SU-DHL-6 (cell line): ENCODE measurements at regions not wholly inside any gene's neighbourhood (a gene's known extent, or its start where the extent isn't known, plus 50 kb on each side); places are given as distances from the start of the nearest gene placed in this dataset.

Experiments used
- H2AFZ ChIP-seq: fragments of 200-600 bp; sonication (generic); 2 replicates; pipeline ENCODE4 v1.6.1; 2014; ENCODE audit warnings: low read depth, mild to moderate bottlenecking, moderate library complexity, mixed read lengths, antibody characterized with exemption, low read length; ENCODE audit not compliant: severe bottlenecking
- H3F3A ChIP-seq: fragments of 200-600 bp; shearing (Covaris generic); 2 replicates; pipeline ENCODE4 v1.6.0; 2016; ENCODE audit warnings: antibody characterized with exemption, mild to moderate bottlenecking; ENCODE audit not compliant: insufficient read depth
- H3K27ac ChIP-seq: fragments of 200-600 bp; sonication (generic); 2 replicates; pipeline ENCODE4 v1.5.1; 2016; ENCODE audit warnings: low read depth, mild to moderate bottlenecking, low read length, moderate library complexity, mixed read lengths
- H3K27me3 ChIP-seq: fragments of 200-600 bp; sonication (generic), shearing (Covaris generic); 2 replicates; pipeline ENCODE4 v1.6.0; 2014; ENCODE audit warnings: mild to moderate bottlenecking, low read length
- H3K36me3 ChIP-seq: fragments of 200-600 bp; sonication (generic); 2 replicates; pipeline ENCODE4 v1.6.1; 2014; ENCODE audit warnings: mild to moderate bottlenecking, low read length, mixed read lengths
- H3K4me2 ChIP-seq: fragments of 300-600, 200-600 bp; shearing (Covaris generic), sonication (generic); 2 replicates; pipeline ENCODE4 v1.6.0; 2014; ENCODE audit warnings: low read length, low read depth, mild to moderate bottlenecking; ENCODE audit not compliant: poor library complexity, severe bottlenecking
- H3K4me3 ChIP-seq: fragments of 200-600 bp; sonication (generic); 2 replicates; pipeline ENCODE4 v1.5.1; 2014; ENCODE audit warnings: antibody characterized with exemption, low read length, mild to moderate bottlenecking, mixed read lengths; ENCODE audit not compliant: insufficient read depth, poor library complexity, severe bottlenecking
- H3K79me2 ChIP-seq: fragments of 200-600 bp; sonication (generic); 2 replicates; pipeline ENCODE4 v1.6.1; 2014; ENCODE audit warnings: mild to moderate bottlenecking, low read length, moderate library complexity; ENCODE audit not compliant: insufficient read depth
- H3K9ac ChIP-seq: fragments of 200-600 bp; sonication (generic); 2 replicates; pipeline ENCODE4 v1.7.0; 2014; ENCODE audit warnings: mild to moderate bottlenecking, low read length
- H3K9me2 ChIP-seq: fragments of 200-600 bp; sonication (generic); replicated peaks from 2 replicates; pipeline ENCODE4 v1.6.1; 2014; ENCODE audit warnings: low read length; ENCODE audit not compliant: insufficient read depth
- H3K9me3 ChIP-seq: fragments of 200-600 bp; sonication (generic); 2 replicates; pipeline ENCODE4 v1.6.1; 2014; ENCODE audit warnings: low read length, mixed read lengths; ENCODE audit not compliant: insufficient read depth
- H4K20me1 ChIP-seq: fragments of 200-600 bp; sonication (generic); 2 replicates; pipeline ENCODE4 v1.6.1; 2014; ENCODE audit warnings: low read depth, mild to moderate bottlenecking, antibody characterized with exemption, low read length, moderate library complexity, mixed read lengths
- CTCF ChIP-seq: fragments of 200-600 bp; sonication (generic); IDR thresholded peaks from one replicate; pipeline ENCODE4 v1.5.1; 2017; ENCODE audit warnings: antibody characterized with exemption, mild to moderate bottlenecking, low read length, moderate library complexity; ENCODE audit not compliant: insufficient read depth, poor library complexity, severe bottlenecking
- EZH2phosphoT487 ChIP-seq: fragments of 200-600 bp; sonication (generic), shearing (Covaris generic); conservative IDR thresholded peaks from 2 replicates; pipeline ENCODE4 v1.6.1; 2018; ENCODE audit warnings: mild to moderate bottlenecking, antibody characterized with exemption, low read length, moderate library complexity, mixed read lengths

DNA sequence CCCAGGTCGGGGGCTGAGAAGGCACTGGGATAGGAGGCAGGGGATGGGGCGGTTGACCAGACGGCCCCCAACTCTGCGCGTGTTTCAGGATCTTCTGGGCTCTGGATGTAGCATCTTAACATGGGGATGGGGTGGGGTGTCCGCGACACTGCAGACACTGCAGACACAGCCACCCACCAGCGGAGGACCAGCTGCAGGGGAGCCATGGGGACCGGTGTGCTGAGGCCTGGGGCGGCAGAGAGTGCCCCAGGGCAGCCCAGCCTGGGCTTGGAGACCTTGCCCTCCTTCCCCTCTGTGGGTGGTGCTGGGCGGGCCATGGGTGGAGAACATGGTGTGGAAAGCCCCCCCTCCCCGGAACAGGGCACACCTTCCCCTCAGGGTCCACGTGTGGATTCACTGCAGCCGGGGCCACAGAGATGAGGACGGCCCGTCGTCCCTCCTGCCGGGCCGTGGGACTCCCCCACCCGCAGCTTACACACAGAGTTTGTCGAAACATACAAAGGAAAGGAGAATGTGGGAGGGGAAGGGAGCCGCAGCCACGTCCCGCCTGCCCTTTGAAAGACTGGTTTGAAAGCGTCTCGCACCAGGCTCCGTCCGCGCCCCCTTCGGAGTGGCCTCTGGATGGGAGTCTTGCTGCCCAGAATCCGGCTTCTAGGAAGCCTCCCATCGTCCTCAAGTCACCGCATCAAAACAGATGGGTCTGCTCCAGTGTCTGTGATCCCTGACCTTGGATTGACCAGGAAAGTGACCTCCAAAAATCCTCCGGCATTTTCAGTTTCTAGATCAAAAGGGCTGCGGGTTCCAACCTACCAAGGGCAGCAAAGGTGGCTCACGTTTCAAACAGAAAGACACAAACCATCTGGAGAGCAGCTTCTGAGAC is 91.5 kb upstream of the TCERG1L start:
- Histone ChIP-seq H3K27ac (no peak overlapping the region), H2AFZ (no peak overlapping the region), H3K9me3 (no peaks in the 10 kb centered on the region), H3K4me3 (no peak overlapping the region), H3K79me2 (no peaks in the 10 kb centered on the region), H3K4me2 (no peak overlapping the region), H3F3A (no peaks in the 10 kb centered on the region), H3K9ac (no peak overlapping the region), H4K20me1 (no peaks in the 10 kb centered on the region), H3K36me3 (no peaks in the 10 kb centered on the region), H3K9me2 (no peaks in the 10 kb centered on the region), H3K27me3 (no peaks in the 10 kb centered on the region)
- no peak for TF ChIP-seq EZH2phosphoT487
- no peak for TF ChIP-seq CTCF

DNA sequence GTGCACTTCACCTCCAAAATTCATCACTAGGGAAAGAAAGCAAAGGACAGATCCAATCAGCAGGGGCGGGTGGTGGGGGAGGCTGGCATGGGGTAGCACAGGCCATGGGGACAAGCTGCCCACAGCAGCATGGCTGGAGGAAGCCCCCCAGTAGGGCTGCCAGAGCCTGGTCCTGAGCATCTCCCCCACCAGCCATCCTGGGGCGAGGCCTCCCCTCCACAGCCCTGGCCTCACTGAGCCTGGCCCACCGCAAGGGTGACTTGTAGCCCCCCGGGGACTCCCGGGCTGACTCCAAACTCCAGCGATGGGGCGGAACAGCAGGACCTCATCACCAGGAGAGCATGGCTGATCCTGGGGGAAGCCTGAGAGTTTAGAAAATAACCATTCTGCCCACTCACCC is 92.4 kb upstream of the TCERG1L start:
- Histone ChIP-seq H3K9me3 (no peaks in the 10 kb centered on the region), H3F3A (no peaks in the 10 kb centered on the region), H3K9me2 (no peaks in the 10 kb centered on the region), H2AFZ (no peak overlapping the region), H3K27ac (no peak overlapping the region), H3K4me2 (no peak overlapping the region), H3K4me3 (no peak overlapping the region), H3K36me3 (no peaks in the 10 kb centered on the region), H3K79me2 (no peaks in the 10 kb centered on the region), H4K20me1 (no peaks in the 10 kb centered on the region), H3K27me3 (no peaks in the 10 kb centered on the region), H3K9ac (no peak overlapping the region)
- TF ChIP-seq CTCF (no peak), EZH2phosphoT487 (no peak)

DNA sequence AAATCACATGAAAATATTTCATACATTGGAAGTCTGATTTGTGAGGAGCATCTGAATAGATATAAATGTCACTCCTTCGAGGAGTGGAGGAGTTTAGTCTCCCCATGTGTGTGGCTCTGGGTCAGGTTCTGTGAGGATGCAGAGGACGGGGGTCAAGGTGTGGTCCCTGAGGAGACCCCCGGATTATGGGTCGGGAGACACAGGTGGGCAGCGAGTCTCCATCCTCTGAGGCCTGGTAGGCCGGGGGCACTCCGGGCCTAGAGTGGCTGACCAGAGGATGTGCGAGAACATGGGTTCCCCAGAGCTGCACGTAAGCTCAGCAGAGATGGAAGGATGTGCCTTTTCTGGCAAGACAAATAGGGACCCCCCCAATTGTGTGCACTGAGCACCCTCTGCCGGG is 93.4 kb upstream of the TCERG1L start:
- Histone ChIP-seq H3K9me2 (no peaks in the 10 kb centered on the region), H3K27ac (no peak overlapping the region), H3K4me3 (no peak overlapping the region), H2AFZ (no peak overlapping the region), H3K27me3 (no peaks in the 10 kb centered on the region), H3K79me2 (no peaks in the 10 kb centered on the region), H3F3A (no peaks in the 10 kb centered on the region), H3K9ac (no peak overlapping the region), H3K36me3 (no peaks in the 10 kb centered on the region), H3K9me3 (no peaks in the 10 kb centered on the region), H3K4me2 (no peak overlapping the region), H4K20me1 (no peaks in the 10 kb centered on the region)
- no peak for TF ChIP-seq CTCF
- TF ChIP-seq EZH2phosphoT487 = no peak
